HG03139 (cell line): ENCODE measurements at regions not wholly inside any gene's neighbourhood (a gene's known extent, or its start where the extent isn't known, plus 50 kb on each side); places are given as distances from the start of the nearest gene placed in this dataset.
A peak's percentile ranks its signal among the peaks of the same experiment; 100 is the strongest.

Experiments used
- ATAC-seq: cut with Tn5 transposase; IDR thresholded peaks from one replicate; pipeline ENCODE4 v1.9.1; 2021; ENCODE audit not compliant: unreplicated experiment

- no peak for ATAC-seq
These were observed 208.2 kb downstream of the SEC61B start for GRCh38 chr9:99430301-99430700.

GRCh38 chr9:99431103-99431502, 209.0 kb downstream of the SEC61B start:
- no peak for ATAC-seq

GRCh38 chr9:99432075-99432474, 210.0 kb downstream of the SEC61B start:
- ATAC-seq = no peak

- ATAC-seq = no peak
These were observed 211.0 kb downstream of the SEC61B start for GRCh38 chr9:99433095-99433494.

- ATAC-seq = peak; percentile 97
These were observed 211.5 kb downstream of the SEC61B start for GRCh38 chr9:99433555-99433954.

- ATAC-seq = no peak
These were observed 214.5 kb downstream of the SEC61B start for GRCh38 chr9:99436616-99437015.

GRCh38 chr9:99437145-99437544, 215.1 kb downstream of the SEC61B start:
- ATAC-seq = no peak

GRCh38 chr9:99438596-99438995, 216.5 kb downstream of the SEC61B start:
- ATAC-seq = no peak

- no peak for ATAC-seq
These were observed 219.7 kb downstream of the SEC61B start for GRCh38 chr9:99441829-99442228.

- no peak for ATAC-seq
These were observed 223.3 kb downstream of the SEC61B start for GRCh38 chr9:99445371-99445891.

GRCh38 chr9:99445920-99446319, 223.8 kb downstream of the SEC61B start:
- ATAC-seq = no peak

GRCh38 chr9:99447951-99448350, 225.9 kb downstream of the SEC61B start:
- ATAC-seq = no peak

GRCh38 chr9:99449726-99450125, 227.6 kb downstream of the SEC61B start:
- no peak for ATAC-seq

- no peak for ATAC-seq
These were observed 229.1 kb downstream of the SEC61B start for GRCh38 chr9:99451112-99451606.

GRCh38 chr9:99457406-99457805, 235.3 kb downstream of the SEC61B start:
- no peak for ATAC-seq

- no peak for ATAC-seq
These were observed 235.9 kb downstream of the SEC61B start for GRCh38 chr9:99457981-99458380.

- ATAC-seq = no peak
These were observed 237.8 kb downstream of the SEC61B start for GRCh38 chr9:99459919-99460318.

GRCh38 chr9:99463131-99463530, 241.0 kb downstream of the SEC61B start:
- ATAC-seq = no peak

GRCh38 chr9:99464568-99464967, 242.5 kb downstream of the SEC61B start:
- no peak for ATAC-seq

- no peak for ATAC-seq
These were observed 243.3 kb downstream of the SEC61B start for GRCh38 chr9:99465231-99465907.

- no peak for ATAC-seq
These were observed 244.0 kb downstream of the SEC61B start for GRCh38 chr9:99466104-99466503.

GRCh38 chr9:99466781-99467180, 244.7 kb downstream of the SEC61B start:
- no peak for ATAC-seq

- ATAC-seq = no peak
These were observed 249.0 kb downstream of the SEC61B start for GRCh38 chr9:99471033-99471432.
